NB4 (cell line): ENCODE measurements at regions not wholly inside any gene's neighbourhood (a gene's known extent, or its start where the extent isn't known, plus 50 kb on each side); places are given as distances from the start of the nearest gene placed in this dataset.

Source experiments
- POLR2A ChIP-seq: IDR thresholded peaks from 2 replicates; pipeline ENCODE4 v1.6.1; 2011; ENCODE audit warnings: mild to moderate bottlenecking; ENCODE audit not compliant: insufficient read length; ENCODE audit errors: extremely low read depth
- TF ChIP-seq, protein P1 (sequence below): IDR thresholded peaks from one replicate; pipeline ENCODE4 v1.5.1; 2012; ENCODE audit warnings: low read depth, low read length

DNA sequence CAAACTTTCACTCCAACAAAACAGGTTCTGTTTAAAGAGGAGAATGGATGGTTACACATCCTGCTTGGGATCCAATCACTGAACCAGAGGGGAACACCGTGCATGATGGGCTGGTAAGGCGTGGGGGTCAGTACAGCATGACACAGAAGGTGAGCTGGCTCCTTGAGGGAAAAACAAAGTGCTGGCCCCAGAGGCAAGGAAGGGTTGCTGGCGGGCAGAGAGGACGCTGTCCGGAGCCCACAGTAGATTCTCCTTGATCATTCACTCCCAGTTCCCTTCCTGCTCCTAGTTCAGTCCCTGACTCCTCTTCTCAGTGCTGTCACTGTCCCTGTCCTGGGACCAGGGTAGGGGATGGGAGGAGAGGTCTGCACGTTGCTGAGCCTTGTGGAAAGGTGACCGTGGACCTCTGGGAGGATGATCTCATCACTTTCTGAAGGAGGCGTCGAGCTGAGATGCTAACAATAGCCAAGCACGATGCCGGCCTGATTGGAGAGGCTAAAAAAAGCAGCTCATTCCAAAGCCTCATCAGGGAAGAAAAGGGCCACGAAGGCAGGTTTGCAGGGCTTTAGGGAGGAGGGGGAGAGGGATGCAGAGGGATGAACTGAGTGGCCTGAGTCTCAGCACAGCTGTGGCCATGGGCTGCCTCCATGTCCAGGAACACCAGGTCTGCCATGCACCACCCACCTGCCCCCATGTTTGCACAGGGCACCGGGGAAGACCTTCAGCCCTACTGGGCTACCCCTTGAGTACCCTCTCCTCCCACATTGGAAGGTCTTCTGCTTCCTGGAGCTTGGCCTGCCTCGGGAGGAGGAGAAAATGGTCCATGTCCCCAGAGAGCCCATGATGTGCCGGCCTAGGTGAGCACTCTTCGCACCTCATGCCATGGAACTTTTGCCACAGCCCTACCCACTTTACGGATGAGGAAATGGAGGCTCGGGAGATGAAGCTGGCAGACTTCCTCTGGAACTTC lies 72.7 kb upstream of the RTL6 start:
- TF ChIP-seq, protein P1, sequence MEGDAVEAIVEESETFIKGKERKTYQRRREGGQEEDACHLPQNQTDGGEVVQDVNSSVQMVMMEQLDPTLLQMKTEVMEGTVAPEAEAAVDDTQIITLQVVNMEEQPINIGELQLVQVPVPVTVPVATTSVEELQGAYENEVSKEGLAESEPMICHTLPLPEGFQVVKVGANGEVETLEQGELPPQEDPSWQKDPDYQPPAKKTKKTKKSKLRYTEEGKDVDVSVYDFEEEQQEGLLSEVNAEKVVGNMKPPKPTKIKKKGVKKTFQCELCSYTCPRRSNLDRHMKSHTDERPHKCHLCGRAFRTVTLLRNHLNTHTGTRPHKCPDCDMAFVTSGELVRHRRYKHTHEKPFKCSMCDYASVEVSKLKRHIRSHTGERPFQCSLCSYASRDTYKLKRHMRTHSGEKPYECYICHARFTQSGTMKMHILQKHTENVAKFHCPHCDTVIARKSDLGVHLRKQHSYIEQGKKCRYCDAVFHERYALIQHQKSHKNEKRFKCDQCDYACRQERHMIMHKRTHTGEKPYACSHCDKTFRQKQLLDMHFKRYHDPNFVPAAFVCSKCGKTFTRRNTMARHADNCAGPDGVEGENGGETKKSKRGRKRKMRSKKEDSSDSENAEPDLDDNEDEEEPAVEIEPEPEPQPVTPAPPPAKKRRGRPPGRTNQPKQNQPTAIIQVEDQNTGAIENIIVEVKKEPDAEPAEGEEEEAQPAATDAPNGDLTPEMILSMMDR = no peak
- TF ChIP-seq POLR2A = no peak
